ENCODE measurements at regions not wholly inside any gene's neighbourhood (a gene's known extent, or its start where the extent isn't known, plus 50 kb on each side); places are given as distances from the start of the nearest gene placed in this dataset.

- no peaks in the 10 kb centered on the region for H3K36me3 ChIP-seq (ENCODE audit: control insufficient read depth, insufficient read depth, low read length)
- no peak for DNase-seq (ENCODE audit: low read depth)
- TF ChIP-seq, protein P1, sequence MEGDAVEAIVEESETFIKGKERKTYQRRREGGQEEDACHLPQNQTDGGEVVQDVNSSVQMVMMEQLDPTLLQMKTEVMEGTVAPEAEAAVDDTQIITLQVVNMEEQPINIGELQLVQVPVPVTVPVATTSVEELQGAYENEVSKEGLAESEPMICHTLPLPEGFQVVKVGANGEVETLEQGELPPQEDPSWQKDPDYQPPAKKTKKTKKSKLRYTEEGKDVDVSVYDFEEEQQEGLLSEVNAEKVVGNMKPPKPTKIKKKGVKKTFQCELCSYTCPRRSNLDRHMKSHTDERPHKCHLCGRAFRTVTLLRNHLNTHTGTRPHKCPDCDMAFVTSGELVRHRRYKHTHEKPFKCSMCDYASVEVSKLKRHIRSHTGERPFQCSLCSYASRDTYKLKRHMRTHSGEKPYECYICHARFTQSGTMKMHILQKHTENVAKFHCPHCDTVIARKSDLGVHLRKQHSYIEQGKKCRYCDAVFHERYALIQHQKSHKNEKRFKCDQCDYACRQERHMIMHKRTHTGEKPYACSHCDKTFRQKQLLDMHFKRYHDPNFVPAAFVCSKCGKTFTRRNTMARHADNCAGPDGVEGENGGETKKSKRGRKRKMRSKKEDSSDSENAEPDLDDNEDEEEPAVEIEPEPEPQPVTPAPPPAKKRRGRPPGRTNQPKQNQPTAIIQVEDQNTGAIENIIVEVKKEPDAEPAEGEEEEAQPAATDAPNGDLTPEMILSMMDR (IDR thresholded peaks at IDR 0.05; ENCODE audit: insufficient read depth, low read length, poor library complexity, severe bottlenecking), result no peak
- H3K27me3 ChIP-seq (ENCODE audit: control insufficient read depth, insufficient read depth, low read length), result no peaks in the 10 kb centered on the region
- H3K4me3 ChIP-seq (ENCODE audit: low read depth, low read length), result no peak overlapping the region
Measured at GRCh38 chr1:239254999-239255398, 131.4 kb upstream of the CHRM3 start.

- H3K27me3 ChIP-seq (ENCODE audit: control insufficient read depth, insufficient read depth, low read length), result no peaks in the 10 kb centered on the region
- DNase-seq (ENCODE audit: low read depth), result no peak
- H3K36me3 ChIP-seq (ENCODE audit: control insufficient read depth, insufficient read depth, low read length), result no peaks in the 10 kb centered on the region
- TF ChIP-seq, protein P1 (IDR thresholded peaks at IDR 0.05; ENCODE audit: insufficient read depth, low read length, poor library complexity, severe bottlenecking), result no peak
- H3K4me3 ChIP-seq (ENCODE audit: low read depth, low read length), result no peak overlapping the region
Measured at GRCh38 chr1:239253032-239253431, 133.3 kb upstream of the CHRM3 start.

GRCh38 chr1:239250353-239251035 is 135.9 kb upstream of the CHRM3 start:
- Histone ChIP-seq H3K27me3 (ENCODE audit: control insufficient read depth, insufficient read depth, low read length) (no peaks in the 10 kb centered on the region), H3K36me3 (ENCODE audit: control insufficient read depth, insufficient read depth, low read length) (no peaks in the 10 kb centered on the region), H3K4me3 (ENCODE audit: low read depth, low read length) (no peak overlapping the region)
- TF ChIP-seq, protein P1 (IDR thresholded peaks at IDR 0.05; ENCODE audit: insufficient read depth, low read length, poor library complexity, severe bottlenecking), result no peak
- DNase-seq (ENCODE audit: low read depth), result no peak

DNA sequence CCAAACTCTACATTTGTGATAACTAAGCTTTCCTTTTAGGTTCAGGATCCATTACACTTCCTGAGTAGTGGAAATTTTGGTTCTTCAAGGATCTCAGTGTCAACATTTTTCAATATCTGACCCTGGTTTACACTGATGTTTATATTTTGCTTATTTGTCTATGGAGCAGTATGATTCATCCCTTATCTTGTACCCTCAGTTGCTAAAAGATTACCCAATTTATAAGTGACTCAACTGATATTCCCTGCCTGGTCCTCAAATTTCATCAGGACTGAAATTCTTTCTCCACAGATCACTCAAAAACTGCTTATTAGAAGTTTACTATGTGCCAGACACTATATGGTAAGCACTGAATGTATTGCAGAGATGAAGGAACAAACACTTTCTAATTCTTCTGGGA is 139.1 kb upstream of the CHRM3 start:
- TF ChIP-seq, protein P1 (IDR thresholded peaks at IDR 0.05; ENCODE audit: insufficient read depth, low read length, poor library complexity, severe bottlenecking), result no peak
- no peak overlapping the region for H3K4me3 ChIP-seq (ENCODE audit: low read depth, low read length)
- H3K27me3 ChIP-seq (ENCODE audit: control insufficient read depth, insufficient read depth, low read length), result no peaks in the 10 kb centered on the region
- H3K36me3 ChIP-seq (ENCODE audit: control insufficient read depth, insufficient read depth, low read length), result no peaks in the 10 kb centered on the region
- no peak for DNase-seq (ENCODE audit: low read depth)

GRCh38 chr1:239244084-239244483 is 142.3 kb upstream of the CHRM3 start:
- Histone ChIP-seq H3K36me3 (ENCODE audit: control insufficient read depth, insufficient read depth, low read length) (no peaks in the 10 kb centered on the region), H3K27me3 (ENCODE audit: control insufficient read depth, insufficient read depth, low read length) (no peaks in the 10 kb centered on the region), H3K4me3 (ENCODE audit: low read depth, low read length) (no peak overlapping the region)
- TF ChIP-seq, protein P1 (IDR thresholded peaks at IDR 0.05; ENCODE audit: insufficient read depth, low read length, poor library complexity, severe bottlenecking), result no peak
- DNase-seq (ENCODE audit: low read depth), result no peak

DNA sequence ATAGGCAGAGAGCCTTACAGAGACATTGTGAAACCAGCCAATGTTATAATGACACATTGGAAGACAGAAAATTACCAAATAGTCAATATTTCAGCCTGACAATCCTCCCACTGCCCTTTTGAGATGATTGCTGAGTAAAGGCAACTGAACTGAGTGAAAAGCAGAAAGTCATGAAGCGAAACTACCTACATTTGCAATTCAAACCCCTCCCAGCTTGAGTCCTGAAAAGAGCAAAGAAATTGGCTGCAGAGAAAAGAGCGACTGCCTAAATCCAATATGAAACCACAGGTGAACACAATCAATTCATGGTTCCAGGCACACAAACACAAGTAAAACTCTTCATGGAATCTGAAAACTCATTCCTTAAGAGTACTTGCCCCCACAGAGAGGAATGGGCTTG is 143.4 kb upstream of the CHRM3 start:
- no peak for DNase-seq (ENCODE audit: low read depth)
- TF ChIP-seq, protein P1 (IDR thresholded peaks at IDR 0.05; ENCODE audit: insufficient read depth, low read length, poor library complexity, severe bottlenecking), result no peak
- H3K27me3 ChIP-seq (ENCODE audit: control insufficient read depth, insufficient read depth, low read length), result no peaks in the 10 kb centered on the region
- no peak overlapping the region for H3K4me3 ChIP-seq (ENCODE audit: low read depth, low read length)
- H3K36me3 ChIP-seq (ENCODE audit: control insufficient read depth, insufficient read depth, low read length), result no peaks in the 10 kb centered on the region

Data from kidney epithelial cell (primary cell).